ENCODE measurements at regions not wholly inside any gene's neighbourhood (a gene's known extent, or its start where the extent isn't known, plus 50 kb on each side); places are given as distances from the start of the nearest gene placed in this dataset.

DNA sequence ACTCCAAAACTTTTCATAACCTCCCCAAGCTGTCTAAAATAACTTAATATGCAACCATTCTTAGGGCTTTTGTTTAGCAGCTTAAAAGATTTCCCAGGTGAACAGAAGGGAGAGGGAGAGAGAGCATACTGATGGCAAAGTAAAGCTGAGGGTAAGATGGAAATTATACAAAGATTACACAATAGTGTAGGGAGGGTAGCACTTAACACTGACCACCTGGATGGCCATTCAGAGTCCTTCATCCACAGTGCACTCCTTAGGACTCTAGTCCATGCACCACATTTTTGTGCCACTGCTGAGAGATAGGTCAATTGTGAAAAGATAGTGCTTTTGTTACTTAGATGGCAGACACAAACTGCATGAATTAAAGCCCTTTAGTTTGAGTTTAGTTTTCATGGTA is 574.6 kb downstream of the LMO4 start:
- TF ChIP-seq, protein P1, sequence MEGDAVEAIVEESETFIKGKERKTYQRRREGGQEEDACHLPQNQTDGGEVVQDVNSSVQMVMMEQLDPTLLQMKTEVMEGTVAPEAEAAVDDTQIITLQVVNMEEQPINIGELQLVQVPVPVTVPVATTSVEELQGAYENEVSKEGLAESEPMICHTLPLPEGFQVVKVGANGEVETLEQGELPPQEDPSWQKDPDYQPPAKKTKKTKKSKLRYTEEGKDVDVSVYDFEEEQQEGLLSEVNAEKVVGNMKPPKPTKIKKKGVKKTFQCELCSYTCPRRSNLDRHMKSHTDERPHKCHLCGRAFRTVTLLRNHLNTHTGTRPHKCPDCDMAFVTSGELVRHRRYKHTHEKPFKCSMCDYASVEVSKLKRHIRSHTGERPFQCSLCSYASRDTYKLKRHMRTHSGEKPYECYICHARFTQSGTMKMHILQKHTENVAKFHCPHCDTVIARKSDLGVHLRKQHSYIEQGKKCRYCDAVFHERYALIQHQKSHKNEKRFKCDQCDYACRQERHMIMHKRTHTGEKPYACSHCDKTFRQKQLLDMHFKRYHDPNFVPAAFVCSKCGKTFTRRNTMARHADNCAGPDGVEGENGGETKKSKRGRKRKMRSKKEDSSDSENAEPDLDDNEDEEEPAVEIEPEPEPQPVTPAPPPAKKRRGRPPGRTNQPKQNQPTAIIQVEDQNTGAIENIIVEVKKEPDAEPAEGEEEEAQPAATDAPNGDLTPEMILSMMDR (IDR thresholded peaks at IDR 0.05; ENCODE audit: insufficient read depth, low read depth, low read length), result no peak
- DNase-seq (ENCODE audit: low read depth), result no peak
- H3K4me3 ChIP-seq (ENCODE audit: low read depth, low read length), result no peak overlapping the region

DNA sequence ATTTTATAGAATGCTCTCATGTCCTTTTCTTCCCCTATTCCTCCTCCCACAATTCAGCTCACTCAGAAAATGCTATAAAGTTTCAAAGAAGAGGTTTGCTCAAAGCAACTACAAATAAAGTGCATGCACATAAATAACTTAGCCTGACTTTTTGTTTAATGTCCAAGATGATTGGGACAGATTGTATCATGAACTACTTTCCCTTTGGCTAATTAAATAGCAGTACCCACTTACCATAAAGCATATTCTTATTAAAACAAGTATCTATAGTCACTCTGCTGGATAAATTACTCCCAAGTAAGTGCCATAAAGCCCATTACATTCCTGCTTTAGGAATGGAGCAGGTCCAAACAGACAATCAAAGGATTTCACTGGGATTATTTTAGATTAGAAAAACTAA is 576.0 kb downstream of the LMO4 start:
- H3K4me3 ChIP-seq (ENCODE audit: low read depth, low read length), result no peak overlapping the region
- TF ChIP-seq, protein P1 (IDR thresholded peaks at IDR 0.05; ENCODE audit: insufficient read depth, low read depth, low read length), result no peak
- peak; percentile 16 for DNase-seq (ENCODE audit: low read depth)

DNA sequence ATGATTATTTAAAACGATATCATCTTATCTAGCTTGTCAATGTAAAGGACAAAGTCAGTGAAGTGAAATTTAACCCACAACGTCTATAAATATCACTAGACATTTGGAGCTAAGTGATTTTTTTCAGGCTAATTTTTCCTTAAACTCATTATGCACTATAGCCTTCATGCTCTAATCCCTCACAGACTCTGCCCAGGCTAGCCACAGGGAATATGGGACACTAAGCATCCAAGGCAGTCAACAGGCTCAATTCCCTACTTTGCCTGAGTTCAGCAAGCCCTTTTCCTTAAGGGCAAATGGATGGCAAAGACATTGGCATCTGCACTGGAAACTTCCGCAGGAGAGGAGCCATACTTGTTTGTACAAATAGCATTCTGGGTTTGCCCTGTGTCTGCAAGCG is 577.0 kb downstream of the LMO4 start:
- no peak overlapping the region for H3K4me3 ChIP-seq (ENCODE audit: low read depth, low read length)
- no peak for DNase-seq (ENCODE audit: low read depth)
- TF ChIP-seq, protein P1 (IDR thresholded peaks at IDR 0.05; ENCODE audit: insufficient read depth, low read depth, low read length), result no peak

DNA sequence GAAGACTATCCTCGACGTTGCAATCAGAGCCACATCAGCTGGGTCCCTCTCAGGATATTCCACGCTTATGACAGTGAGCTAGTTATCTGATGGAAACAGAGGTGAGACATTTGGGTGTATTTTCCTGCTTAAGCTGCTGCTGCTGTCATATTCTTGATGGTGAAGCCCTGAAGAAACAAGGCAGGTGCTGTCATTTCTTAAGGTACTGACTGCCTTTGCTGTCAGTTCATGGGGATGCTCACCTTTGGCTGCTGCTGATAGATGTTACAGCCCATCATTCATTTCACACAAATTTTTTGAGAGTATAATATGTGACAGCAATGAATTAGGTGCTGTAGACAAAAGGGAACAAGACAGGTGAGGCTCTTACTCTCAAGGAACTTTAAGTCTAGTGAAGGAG is 577.4 kb downstream of the LMO4 start:
- TF ChIP-seq, protein P1 (IDR thresholded peaks at IDR 0.05; ENCODE audit: insufficient read depth, low read depth, low read length), result no peak
- H3K4me3 ChIP-seq (ENCODE audit: low read depth, low read length), result no peak overlapping the region
- no peak for DNase-seq (ENCODE audit: low read depth)

DNA sequence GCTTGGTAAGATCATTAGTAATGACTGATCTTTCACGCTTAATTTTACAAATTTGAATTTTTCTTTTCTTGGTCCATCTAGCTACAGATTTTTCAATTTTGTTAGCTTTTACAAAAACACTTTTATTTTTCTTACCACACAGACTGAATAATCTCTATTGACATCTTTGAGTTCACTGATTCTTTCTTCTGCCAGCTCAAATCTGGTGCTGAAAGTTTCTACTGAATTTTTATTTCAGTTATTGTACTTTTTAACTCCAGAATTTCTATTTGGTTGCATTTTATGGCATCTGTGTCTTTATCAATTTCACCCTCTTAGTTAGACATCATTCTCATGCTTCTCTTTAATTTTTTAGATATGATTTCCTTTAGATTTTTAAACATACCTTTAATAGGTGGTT is 584.7 kb downstream of the LMO4 start:
- no peak overlapping the region for H3K4me3 ChIP-seq (ENCODE audit: low read depth, low read length)
- TF ChIP-seq, protein P1 (IDR thresholded peaks at IDR 0.05; ENCODE audit: insufficient read depth, low read depth, low read length), result no peak
- DNase-seq (ENCODE audit: low read depth), result no peak

DNA sequence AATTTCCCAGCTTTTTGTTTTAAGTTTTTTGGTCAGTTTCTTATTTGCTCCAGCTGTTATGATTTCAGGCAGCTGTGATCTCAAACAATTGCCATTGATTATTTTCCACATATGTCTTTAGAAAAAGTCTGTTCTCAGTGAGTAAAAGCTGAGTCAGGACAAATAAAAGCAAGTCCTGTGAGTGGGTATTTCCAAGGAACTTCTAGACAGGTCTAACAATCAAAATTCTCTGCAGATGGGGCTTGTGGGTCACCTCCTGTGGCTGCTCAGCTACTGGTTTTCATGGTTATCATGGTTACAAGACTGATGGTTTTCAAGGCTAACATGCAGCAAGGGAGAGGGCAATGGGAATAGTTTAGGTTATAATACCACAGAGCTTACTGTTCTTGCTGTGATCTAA is 585.7 kb downstream of the LMO4 start:
- DNase-seq (ENCODE audit: low read depth), result no peak
- H3K4me3 ChIP-seq (ENCODE audit: low read depth, low read length), result no peak overlapping the region
- TF ChIP-seq, protein P1 (IDR thresholded peaks at IDR 0.05; ENCODE audit: insufficient read depth, low read depth, low read length), result no peak

DNA sequence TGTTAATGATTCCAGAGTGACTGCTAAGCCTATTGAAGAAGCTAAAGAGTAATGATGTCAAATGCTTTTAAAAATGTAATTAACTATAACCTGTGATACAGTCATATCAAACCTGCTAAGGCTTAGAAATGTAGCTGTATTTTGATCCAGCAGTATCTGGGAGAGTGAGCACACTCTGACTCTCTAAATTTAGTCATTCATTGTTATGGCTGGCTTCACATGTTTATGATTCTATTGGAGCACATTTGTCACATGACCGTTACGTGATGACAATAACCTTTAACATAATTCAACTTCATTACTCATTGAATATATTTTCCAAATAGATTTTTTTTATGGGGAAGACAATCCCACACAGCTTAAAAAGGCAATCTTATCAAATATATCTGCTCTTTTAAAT is 587.1 kb downstream of the LMO4 start:
- TF ChIP-seq, protein P1 (IDR thresholded peaks at IDR 0.05; ENCODE audit: insufficient read depth, low read depth, low read length), result no peak
- H3K4me3 ChIP-seq (ENCODE audit: low read depth, low read length), result no peak overlapping the region
- DNase-seq (ENCODE audit: low read depth), result no peak
